22Rv1 (cell line): ENCODE measurements at regions not wholly inside any gene's neighbourhood (a gene's known extent, or its start where the extent isn't known, plus 50 kb on each side); places are given as distances from the start of the nearest gene placed in this dataset.

Experiments used
- CTCF ChIP-seq: fragments of 450-650 bp; IDR thresholded peaks from 2 replicates; pipeline ENCODE4 v1.5.1; 2017; ENCODE audit warnings: mild to moderate bottlenecking
- ZFX ChIP-seq: fragments of 450-650 bp; IDR thresholded peaks from 2 replicates; pipeline ENCODE4 v1.6.1; 2017; ENCODE audit warnings: antibody characterized with exemption, borderline replicate concordance

GRCh38 chr6:132061381-132061780 is 110.2 kb upstream of the CCN2 start:
- TF ChIP-seq CTCF (no peak), ZFX (no peak)
